DMS 273 (cell line): ENCODE measurements at regions not wholly inside any gene's neighbourhood (a gene's known extent, or its start where the extent isn't known, plus 50 kb on each side); places are given as distances from the start of the nearest gene placed in this dataset.
"Not testable (repeated sequence)": the region's sequence is repeated elsewhere in the genome, so short reads cannot be mapped to it uniquely, and the experiment has no call there.

Experiments used
- DNase-seq: peaks from one replicate; lab custom pipeline; 2025; ENCODE audit not compliant: unreplicated experiment; lab: John Stamatoyannopoulos, UW

DNA sequence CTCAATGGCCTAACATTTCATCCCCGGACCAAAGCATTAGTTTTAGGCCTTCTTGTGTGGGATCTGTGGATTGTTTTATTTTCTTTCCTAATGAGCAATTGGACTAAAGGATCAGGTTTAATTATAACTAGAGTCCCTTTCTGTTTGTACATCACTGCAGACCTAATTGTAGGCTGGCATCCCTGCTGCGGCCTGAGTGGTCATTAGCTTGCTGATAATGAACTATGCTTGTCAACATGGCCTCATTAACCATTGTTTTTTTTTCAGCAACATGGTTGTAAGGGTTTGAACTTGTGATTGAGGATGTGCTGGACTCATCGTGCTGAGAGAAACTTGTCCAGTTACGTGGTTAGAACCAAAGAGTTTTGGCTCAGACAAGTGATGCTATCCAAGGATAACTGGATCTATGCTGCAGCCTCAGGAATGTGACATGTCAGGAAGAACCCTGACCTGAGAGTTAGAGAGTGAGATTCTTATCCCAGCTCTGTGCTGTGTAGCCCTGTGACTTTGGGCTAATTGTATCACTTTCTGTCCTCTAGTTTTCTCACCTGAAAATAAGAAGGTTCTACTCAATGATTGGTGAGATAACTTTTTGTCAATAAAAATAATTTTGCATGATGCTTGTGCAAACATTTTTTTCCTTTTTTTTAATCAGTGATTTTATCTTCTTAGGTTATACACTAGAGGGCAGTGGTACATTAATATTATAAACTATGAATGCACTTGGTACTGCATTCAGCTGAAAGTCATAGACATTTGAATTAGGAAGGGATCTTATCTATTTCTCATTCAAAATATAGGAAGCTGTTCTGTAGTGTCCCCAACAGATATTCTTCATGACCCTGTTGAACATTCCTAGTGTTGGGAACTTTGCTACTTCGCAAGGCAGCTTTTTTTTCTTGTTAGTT is 140.9 kb downstream of the RNF144B start:
- peak; percentile 51 for DNase-seq

DNA sequence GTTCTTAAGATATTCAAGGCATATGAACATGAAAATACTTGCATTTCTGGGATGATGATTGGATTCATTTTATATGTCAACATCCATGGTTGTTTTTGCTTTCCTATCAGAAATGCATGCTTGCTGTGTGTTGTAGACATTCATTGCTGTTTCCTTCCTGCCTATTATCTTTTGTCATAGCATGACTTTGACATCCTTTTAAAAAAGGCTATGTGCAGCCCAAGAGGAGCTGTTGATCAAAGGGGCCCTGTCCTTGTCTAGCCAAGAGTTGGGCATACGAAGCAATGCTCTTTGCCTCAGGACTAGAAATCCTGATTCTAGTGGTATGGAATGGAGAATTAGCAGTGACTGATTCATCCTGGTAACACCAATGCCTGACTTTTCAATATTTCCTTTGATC is 143.1 kb downstream of the RNF144B start:
- DNase-seq, result no peak

GRCh38 chr6:18532139-18532538 is 145.0 kb downstream of the RNF144B start:
- DNase-seq, result no peak

GRCh38 chr6:18533793-18534192 is 146.6 kb downstream of the RNF144B start:
- no peak for DNase-seq

DNA sequence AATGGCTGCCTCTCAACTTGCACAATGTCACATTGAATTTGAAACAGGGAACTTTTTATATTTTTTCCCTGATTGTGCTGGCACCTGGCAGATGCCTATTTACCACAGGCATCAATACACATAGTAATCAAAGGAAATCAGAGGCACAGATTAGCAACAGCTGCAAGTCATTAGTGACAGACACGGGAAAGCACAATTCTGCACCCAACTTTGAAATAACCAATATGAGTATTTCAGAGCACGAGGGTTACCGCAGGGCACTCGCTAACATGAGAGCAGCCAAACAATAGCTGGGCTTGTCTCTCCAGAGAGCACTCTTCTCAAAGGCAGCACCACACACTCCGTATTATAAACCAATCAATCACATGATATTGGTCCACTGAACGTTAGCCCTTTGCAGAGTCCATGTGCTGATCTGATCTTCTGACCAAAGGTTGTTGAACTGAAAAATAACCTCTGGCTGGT is 149.5 kb downstream of the RNF144B start:
- DNase-seq, result no peak

GRCh38 chr6:18538315-18538714 is 151.2 kb downstream of the RNF144B start:
- DNase-seq, result no peak

DNA sequence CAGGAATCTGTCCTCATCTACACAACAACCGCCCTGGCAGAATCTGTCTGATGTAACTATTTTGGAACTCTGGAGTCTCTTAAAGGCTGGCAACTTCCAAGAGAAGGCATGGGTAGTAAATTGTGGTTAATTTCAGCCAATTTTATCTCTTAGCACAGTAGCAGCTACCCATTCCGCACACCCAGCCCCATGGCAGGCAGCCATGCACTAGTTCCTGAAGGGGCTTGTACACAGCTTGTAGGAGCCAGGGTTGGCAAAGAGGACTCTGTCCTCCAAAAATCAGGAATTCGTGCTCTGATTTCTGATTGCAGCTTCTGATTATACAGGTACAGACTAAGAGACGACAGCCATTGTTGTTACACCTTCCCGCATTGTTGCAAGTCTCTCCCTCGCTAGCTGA is 155.9 kb downstream of the RNF144B start:
- no peak for DNase-seq

DNA sequence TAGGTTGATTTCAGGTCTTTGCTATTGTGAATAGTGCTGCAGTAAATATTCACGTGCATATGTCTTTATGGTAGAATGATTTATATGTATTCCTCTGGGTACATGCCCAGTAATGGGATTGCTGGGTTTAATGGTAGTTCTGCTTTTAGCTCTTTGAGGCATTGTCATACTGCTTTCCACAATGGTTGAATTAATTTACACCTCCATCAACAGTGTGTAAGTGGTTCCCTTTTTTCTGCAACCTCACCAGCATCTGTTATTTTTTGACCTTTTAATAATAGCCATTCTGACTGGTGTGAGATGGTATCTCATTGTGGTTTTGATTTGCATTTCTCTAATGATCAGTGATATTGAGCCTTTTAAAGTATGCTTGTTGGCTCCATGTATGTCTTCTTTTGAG is 158.0 kb downstream of the RNF144B start:
- not testable (repeated sequence) for DNase-seq

GRCh38 chr6:18545726-18546125 is 158.6 kb downstream of the RNF144B start:
- no peak for DNase-seq

DNA sequence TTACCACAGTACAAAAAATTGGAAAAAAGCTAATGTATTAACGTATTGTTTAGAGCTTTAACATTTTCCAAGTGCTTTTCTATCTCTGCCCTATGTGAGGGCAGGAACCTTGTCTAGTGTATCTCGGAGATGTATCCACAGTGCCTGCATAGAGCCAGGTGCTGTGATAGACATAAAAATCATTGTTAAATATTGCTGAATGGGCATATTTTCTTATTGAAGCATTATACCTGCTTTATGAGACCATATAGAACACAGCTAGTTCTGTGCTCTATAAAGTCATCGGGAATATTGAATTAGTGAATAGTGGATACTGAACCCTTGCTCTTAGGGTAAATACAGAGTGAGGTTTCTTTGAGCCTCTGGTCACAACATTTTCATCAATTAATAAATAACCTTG is 163.0 kb downstream of the RNF144B start:
- DNase-seq, result no peak

GRCh38 chr6:18551228-18551627 is 164.1 kb downstream of the RNF144B start:
- no peak for DNase-seq

- DNase-seq, result no peak
These were observed 168.6 kb downstream of the RNF144B start for GRCh38 chr6:18555750-18556149.

DNA sequence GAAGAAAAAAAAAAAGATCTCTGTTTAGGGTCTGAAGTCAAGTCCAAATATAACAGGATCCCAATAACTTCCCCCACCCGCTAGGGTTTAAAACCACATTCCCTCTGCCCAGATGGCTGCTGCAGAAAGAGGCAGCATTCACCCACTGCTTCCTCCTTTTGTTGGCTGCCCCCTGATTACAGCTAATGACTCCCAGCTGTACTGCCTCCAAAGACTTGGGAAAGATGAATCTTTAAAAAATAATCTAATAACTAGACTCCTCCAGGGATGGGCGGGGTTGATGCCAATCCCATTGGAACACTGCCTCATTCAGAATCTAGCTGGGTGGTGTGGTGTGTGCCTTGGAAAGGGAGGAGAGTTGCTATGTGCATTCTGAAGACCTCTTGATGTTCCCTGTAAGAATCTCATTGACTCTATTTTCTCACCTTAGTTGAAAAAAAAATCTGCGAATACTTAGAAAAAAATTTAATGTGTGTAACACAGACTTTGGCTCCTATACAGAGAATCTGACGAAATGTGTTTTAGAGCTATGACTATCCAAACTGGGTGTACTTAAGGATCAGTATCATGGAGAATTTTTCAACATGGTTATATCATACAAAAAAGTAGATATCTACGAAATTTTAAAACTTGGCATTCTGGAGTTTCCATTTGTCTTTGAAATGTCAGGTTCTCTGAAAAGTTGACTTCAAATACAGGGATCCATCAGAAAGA is 174.0 kb downstream of the RNF144B start:
- no peak for DNase-seq

DNA sequence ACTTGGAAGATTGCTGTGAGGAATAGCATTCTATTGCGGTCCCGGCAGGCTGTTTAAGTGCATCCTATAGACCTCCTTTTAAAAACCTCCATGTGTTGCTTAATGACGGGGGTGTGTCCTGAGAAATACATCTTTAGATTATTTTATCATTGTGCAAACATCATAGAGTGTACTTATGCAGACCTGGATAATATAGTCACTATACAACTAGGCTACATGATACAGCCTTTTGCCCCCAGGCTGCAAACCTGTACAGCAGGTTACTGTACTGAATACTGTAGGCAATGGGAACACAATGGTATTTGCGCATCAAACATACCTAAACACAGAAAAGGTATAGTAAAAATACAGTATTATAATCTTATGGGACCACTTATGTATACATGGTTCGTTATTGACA is 175.6 kb downstream of the RNF144B start:
- no peak for DNase-seq

- no peak for DNase-seq
These were observed 177.6 kb downstream of the RNF144B start for GRCh38 chr6:18564775-18565174.

DNA sequence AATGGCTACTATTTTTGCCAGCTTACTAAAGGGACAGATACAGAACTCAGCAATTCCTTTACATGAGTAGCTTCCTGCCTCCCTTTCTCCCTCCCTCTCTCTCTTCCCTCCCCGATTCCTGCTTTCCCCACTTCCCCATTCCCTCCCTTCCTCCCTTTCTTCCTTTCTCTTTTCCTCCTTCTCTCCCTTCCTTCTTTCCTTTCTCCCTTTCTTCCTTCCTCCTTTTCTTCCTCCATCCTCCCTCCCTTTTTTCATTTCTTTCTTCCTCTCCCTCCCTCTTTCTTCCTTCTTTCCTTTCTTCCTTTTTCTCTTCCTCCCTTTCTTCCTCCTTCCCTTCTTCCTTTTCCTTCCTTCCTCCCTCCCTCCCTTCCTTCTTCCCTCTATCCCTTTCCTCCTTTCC is 178.1 kb downstream of the RNF144B start:
- no peak for DNase-seq

DNA sequence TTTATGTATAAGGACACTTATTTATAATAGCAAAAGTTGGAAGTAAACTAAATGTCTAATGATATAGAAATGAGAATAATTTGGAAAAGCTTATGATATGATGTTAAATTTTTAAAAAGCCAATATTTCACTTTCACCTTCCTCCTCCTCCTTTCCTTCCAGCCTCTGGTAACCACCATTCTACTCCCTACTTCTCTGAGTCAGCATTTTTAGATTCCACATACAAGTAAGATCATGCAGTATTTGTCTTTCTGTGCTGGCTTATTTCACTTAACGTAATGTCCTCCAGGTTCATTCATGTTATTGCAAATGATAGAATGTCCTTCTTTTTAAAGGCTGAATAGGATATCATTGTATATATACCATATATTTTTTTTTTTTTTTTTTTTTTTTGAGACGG is 180.2 kb downstream of the RNF144B start:
- DNase-seq, result no peak

GRCh38 chr6:18577491-18577890 is 190.3 kb downstream of the RNF144B start:
- DNase-seq, result no peak

DNA sequence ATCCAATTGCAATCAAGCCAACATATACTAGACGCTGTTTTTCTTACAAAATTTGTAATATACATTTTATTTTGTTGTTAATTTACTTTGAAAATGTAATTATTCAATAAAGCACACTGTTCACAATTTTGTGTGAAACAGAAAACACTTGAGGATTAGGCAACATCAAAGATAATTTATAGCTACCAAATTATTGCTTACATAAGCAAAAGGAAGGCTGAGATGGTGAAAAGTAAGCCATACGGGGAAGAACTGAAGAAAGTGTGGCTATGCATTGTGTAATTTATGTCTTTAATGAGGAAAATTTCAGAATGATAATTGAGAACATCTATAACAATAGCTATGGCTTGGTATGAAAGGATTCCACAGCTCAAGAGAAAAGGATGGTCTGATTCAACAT is 192.0 kb downstream of the RNF144B start:
- DNase-seq, result no peak

DNA sequence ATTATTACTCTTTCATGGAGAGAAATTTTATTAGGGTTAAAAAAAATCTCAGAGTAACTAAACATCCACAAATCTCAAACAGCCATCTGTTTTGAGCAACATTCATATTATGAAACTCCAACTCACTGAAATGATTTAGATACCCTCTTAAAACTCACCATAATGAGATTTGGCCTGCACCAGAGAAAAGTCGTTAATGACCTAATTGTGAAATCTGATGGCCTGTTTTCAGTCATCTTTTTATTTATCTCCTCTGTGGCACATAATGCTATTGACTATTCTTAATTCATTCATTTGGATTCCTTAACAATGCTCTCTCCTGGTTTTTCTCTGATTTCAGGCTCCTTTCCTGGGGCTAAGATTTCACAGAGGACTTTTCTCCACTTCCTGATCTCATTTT is 192.7 kb downstream of the RNF144B start:
- DNase-seq, result no peak

- no peak for DNase-seq
These were observed 197.2 kb downstream of the RNF144B start for GRCh38 chr6:18584372-18584771.

GRCh38 chr6:18585032-18585573 is 198.0 kb downstream of the RNF144B start:
- peak; percentile 39 for DNase-seq
